ENCODE measurements at regions not wholly inside any gene's neighbourhood (a gene's known extent, or its start where the extent isn't known, plus 50 kb on each side); places are given as distances from the start of the nearest gene placed in this dataset.
A peak's percentile ranks its signal among the peaks of the same experiment; 100 is the strongest.

- DNase-seq: peak; percentile 74 to 97 (median 85)
- Histone ChIP-seq H3K4me3 (ENCODE audit: low read length in 3 of 3) (peak overlapping the region; percentile 46 to 74 (median 61)), H3K9ac (ENCODE audit: low read length in 3 of 3) (peak overlapping the region in 2 of 3 donors; percentile 54 to 76), H3K4me1 (ENCODE audit: control insufficient read depth in 2 of 3, insufficient read depth in 2 of 3, low read depth in 1 of 3, low read length in 3 of 3) (peaks cover 0 to 17% (median 14%) of the 10 kb centered on the region in 3 donors), H3K27me3 (ENCODE audit: control insufficient read depth, insufficient read depth, low read length) (no peaks in the 10 kb centered on the region), H3K27ac (ENCODE audit: low read depth in 2 of 2, low read length in 2 of 2) (peak overlapping the region; percentile 91 to 98), H3K36me3 (ENCODE audit: control insufficient read depth in 2 of 3, insufficient read depth in 3 of 3, low read length in 3 of 3) (no peaks in the 10 kb centered on the region), H3K9me3 (ENCODE audit: control insufficient read depth in 2 of 3, insufficient read depth in 1 of 3, low read length in 3 of 3) (no peaks in the 10 kb centered on the region)
- FAIRE-seq: no peak
- TF ChIP-seq CTCF (IDR thresholded peaks at IDR 0.05; ENCODE audit: borderline replicate concordance, extremely low read depth, insufficient read depth): no peak
- intact Hi-C loops (cut with DNase I): no loop called here
These were observed 54.1 kb upstream of the CDKN2AIPNL start for GRCh38 chr5:134465816-134466240.

- intact Hi-C loops (cut with DNase I): no loop called here
- Histone ChIP-seq H3K36me3 (ENCODE audit: control insufficient read depth in 2 of 3, insufficient read depth in 3 of 3, low read length in 3 of 3) (no peaks in the 10 kb centered on the region), H3K4me3 (ENCODE audit: low read length in 3 of 3) (peak overlapping the region in 2 of 3 donors; percentile 29 to 74), H3K9me3 (ENCODE audit: control insufficient read depth in 2 of 3, insufficient read depth in 1 of 3, low read length in 3 of 3) (no peaks in the 10 kb centered on the region), H3K4me1 (ENCODE audit: control insufficient read depth in 2 of 3, insufficient read depth in 2 of 3, low read depth in 1 of 3, low read length in 3 of 3) (peaks cover 0 to 17% (median 14%) of the 10 kb centered on the region in 3 donors), H3K9ac (ENCODE audit: low read length in 3 of 3) (peak overlapping the region in 1 of 3 donors; percentile 49), H3K27ac (ENCODE audit: low read depth in 2 of 2, low read length in 2 of 2) (peak overlapping the region; percentile 91 to 98), H3K27me3 (ENCODE audit: control insufficient read depth, insufficient read depth, low read length) (no peaks in the 10 kb centered on the region)
- FAIRE-seq: no peak
- no peak for TF ChIP-seq CTCF (IDR thresholded peaks at IDR 0.05; ENCODE audit: borderline replicate concordance, extremely low read depth, insufficient read depth)
- peak in 1 of 5 donors; percentile 75 for DNase-seq
These were observed 53.5 kb upstream of the CDKN2AIPNL start for GRCh38 chr5:134464988-134465815.

- H3K36me3 ChIP-seq (ENCODE audit: control insufficient read depth in 2 of 3, insufficient read depth in 3 of 3, low read length in 3 of 3): no peaks in the 10 kb centered on the region
- H3K27me3 ChIP-seq (ENCODE audit: control insufficient read depth, insufficient read depth, low read length): no peaks in the 10 kb centered on the region
- no peak overlapping the region for H3K27ac ChIP-seq (ENCODE audit: low read depth in 2 of 2, low read length in 2 of 2)
- no peak for FAIRE-seq
- intact Hi-C loops (cut with DNase I): no loop called here
- no peak for TF ChIP-seq CTCF (IDR thresholded peaks at IDR 0.05; ENCODE audit: borderline replicate concordance, extremely low read depth, insufficient read depth)
- DNase-seq: peak in 1 of 5 donors; percentile 9
- no peak overlapping the region for H3K4me3 ChIP-seq (ENCODE audit: low read length in 3 of 3)
- no peak overlapping the region for H3K9ac ChIP-seq (ENCODE audit: low read length in 3 of 3)
- peaks cover 0 to 17% (median 15%) of the 10 kb centered on the region in 3 donors for H3K4me1 ChIP-seq (ENCODE audit: control insufficient read depth in 2 of 3, insufficient read depth in 2 of 3, low read depth in 1 of 3, low read length in 3 of 3)
- no peaks in the 10 kb centered on the region for H3K9me3 ChIP-seq (ENCODE audit: control insufficient read depth in 2 of 3, insufficient read depth in 1 of 3, low read length in 3 of 3)
These were observed 52.5 kb upstream of the CDKN2AIPNL start for GRCh38 chr5:134463991-134464760.
